HEK293T (cell line): ENCODE measurements at regions not wholly inside any gene's neighbourhood (a gene's known extent, or its start where the extent isn't known, plus 50 kb on each side); places are given as distances from the start of the nearest gene placed in this dataset.

Experiments
- CTCF ChIA-PET: fragments of 350-600 bp; formaldehyde crosslinking; extraction: SDS; loops from one replicate; lab custom pipeline; 2021; ENCODE audit warnings: antibody characterized with exemption, inconsistent platforms; lab: Yijun Ruan, JAX
- POLR2A ChIA-PET: fragments of 350-600 bp; formaldehyde crosslinking; extraction: SDS; loops from one replicate; lab custom pipeline; 2020; ENCODE audit warnings: antibody characterized with exemption, inconsistent platforms; lab: Yijun Ruan, JAX
- DNase-seq: peaks from one replicate; pipeline ENCODE4 v3.0.0; 2012; ENCODE audit warnings: mixed read lengths; ENCODE audit errors: extremely low spot score
- ARNT ChIP-seq: fragments of 450-650 bp; IDR thresholded peaks from 2 replicates; pipeline ENCODE4 v1.6.1; 2017; ENCODE audit warnings: mild to moderate bottlenecking
- BHLHE40 ChIP-seq: fragments of 450-650 bp; IDR thresholded peaks from 2 replicates; pipeline ENCODE4 v1.6.1; 2016; ENCODE audit warnings: mild to moderate bottlenecking, moderate library complexity, borderline replicate concordance
- CTBP1 ChIP-seq: fragments of 450-650 bp; IDR thresholded peaks from 2 replicates; pipeline ENCODE4 v1.6.1; 2016; ENCODE audit warnings: borderline replicate concordance
- ELF4 ChIP-seq: fragments of 450-650 bp; IDR thresholded peaks from 2 replicates; pipeline ENCODE4 v1.6.1; 2017; ENCODE audit warnings: antibody characterized with exemption
- FOXA1 ChIP-seq: fragments of 450-650 bp; IDR thresholded peaks from 2 replicates; pipeline ENCODE4 v1.6.1; 2016; ENCODE audit warnings: mild to moderate bottlenecking
- FOXK2 ChIP-seq: fragments of 450-650 bp; IDR thresholded peaks from 2 replicates; pipeline ENCODE4 v1.6.1; 2016; ENCODE audit warnings: mild to moderate bottlenecking
- FOXM1 ChIP-seq: fragments of 450-650 bp; IDR thresholded peaks from 2 replicates; pipeline ENCODE4 v1.6.1; 2017; ENCODE audit warnings: mild to moderate bottlenecking, borderline replicate concordance
- HDGF ChIP-seq: fragments of 450-650 bp; IDR thresholded peaks from 2 replicates; pipeline ENCODE4 v1.6.1; 2017; ENCODE audit warnings: antibody characterized with exemption, borderline replicate concordance
- L3MBTL2 ChIP-seq: fragments of 450-650 bp; conservative IDR thresholded peaks from 2 replicates; pipeline ENCODE4 v1.6.1; 2016; ENCODE audit warnings: mild to moderate bottlenecking
- LEF1 ChIP-seq: fragments of 450-650 bp; IDR thresholded peaks from 2 replicates; pipeline ENCODE4 v1.6.1; 2017; ENCODE audit warnings: mild to moderate bottlenecking, borderline replicate concordance
- NFRKB ChIP-seq: fragments of 450-650 bp; IDR thresholded peaks from 2 replicates; pipeline ENCODE4 v1.6.1; 2016; ENCODE audit warnings: mild to moderate bottlenecking, moderate library complexity
- PKNOX1 ChIP-seq: fragments of 450-650 bp; IDR thresholded peaks from 2 replicates; pipeline ENCODE4 v1.6.1; 2016
- SP1 ChIP-seq: fragments of 450-650 bp; IDR thresholded peaks from 2 replicates; pipeline ENCODE4 v1.6.1; 2017
- SUZ12 ChIP-seq: fragments of 450-650 bp; IDR thresholded peaks from 2 replicates; pipeline ENCODE4 v1.6.1; 2016; ENCODE audit warnings: mild to moderate bottlenecking
- TARDBP ChIP-seq: fragments of 450-650 bp; IDR thresholded peaks from 2 replicates; pipeline ENCODE4 v1.6.1; 2016
- ZNF384 ChIP-seq: fragments of 450-650 bp; IDR thresholded peaks from 2 replicates; pipeline ENCODE4 v1.6.1; 2016

- CTCF ChIA-PET, result interaction anchor here (2.7 kb wide), 1 partner anchor 8 kb away, joined by 9 read pairs; no protein-coding TSS in a partner anchor
- DNase-seq, result no peak
- POLR2A ChIA-PET, result no interaction called here
- TF ChIP-seq CTBP1, result no peak
- TF ChIP-seq ZNF384, result no peak
- TF ChIP-seq TARDBP, result no peak
- no peak for TF ChIP-seq NFRKB
- no peak for TF ChIP-seq SUZ12
- no peak for TF ChIP-seq ELF4
- no peak for TF ChIP-seq BHLHE40
- TF ChIP-seq SP1, result no peak
- no peak for TF ChIP-seq PKNOX1
- TF ChIP-seq FOXM1, result no peak
- TF ChIP-seq ARNT, result no peak
- TF ChIP-seq HDGF, result no peak
- TF ChIP-seq FOXK2, result no peak
- no peak for TF ChIP-seq FOXA1
- no peak for TF ChIP-seq L3MBTL2
- no peak for TF ChIP-seq LEF1
These were observed 98.2 kb upstream of the SLC22A11 start for GRCh38 chr11:64457416-64458010.

- POLR2A ChIA-PET, result no interaction called here
- DNase-seq, result no peak
- CTCF ChIA-PET, result interaction anchor here (2.7 kb wide), 1 partner anchor 10 kb away, joined by 9 read pairs; no protein-coding TSS in a partner anchor
- TF ChIP-seq ELF4 (no peak), ARNT (no peak), LEF1 (no peak), FOXK2 (no peak), SP1 (no peak), PKNOX1 (no peak), CTBP1 (no peak), SUZ12 (no peak), TARDBP (no peak), NFRKB (no peak), L3MBTL2 (no peak), FOXA1 (no peak), ZNF384 (no peak)
These were observed 96.7 kb upstream of the SLC22A11 start for GRCh38 chr11:64458997-64459396.

- TF ChIP-seq BHLHE40, result no peak
- DNase-seq, result no peak
- POLR2A ChIA-PET, result no interaction called here
- CTCF ChIA-PET, result no interaction called here
These were observed 96.1 kb upstream of the SLC22A11 start for GRCh38 chr11:64459609-64460008.

GRCh38 chr11:64461081-64461480 lies 94.7 kb upstream of the SLC22A11 start:
- ChIA-PET CTCF (no interaction called here), POLR2A (no interaction called here)
- TF ChIP-seq L3MBTL2, result no peak
- TF ChIP-seq ELF4, result no peak
- no peak for TF ChIP-seq PKNOX1
- no peak for TF ChIP-seq NFRKB
- TF ChIP-seq BHLHE40, result no peak
- no peak for DNase-seq

GRCh38 chr11:64466115-64466718 lies 89.5 kb upstream of the SLC22A11 start:
- CTCF ChIA-PET, result interaction anchor here (2.4 kb wide), 1 partner anchor 17 kb away, joined by 8 read pairs; no protein-coding TSS in a partner anchor
- TF ChIP-seq ZNF384, result no peak
- no peak for TF ChIP-seq ELF4
- TF ChIP-seq ARNT, result no peak
- no peak for TF ChIP-seq FOXK2
- TF ChIP-seq CTBP1, result no peak
- no peak for TF ChIP-seq FOXM1
- TF ChIP-seq HDGF, result no peak
- no peak for TF ChIP-seq LEF1
- no peak for TF ChIP-seq FOXA1
- no peak for TF ChIP-seq L3MBTL2
- TF ChIP-seq SUZ12, result no peak
- TF ChIP-seq NFRKB, result no peak
- no peak for TF ChIP-seq SP1
- TF ChIP-seq PKNOX1, result no peak
- TF ChIP-seq BHLHE40, result no peak
- TF ChIP-seq TARDBP, result no peak
- DNase-seq, result no peak
- POLR2A ChIA-PET, result no interaction called here

GRCh38 chr11:64469288-64469687 lies 86.5 kb upstream of the SLC22A11 start:
- ChIA-PET POLR2A (no interaction called here), CTCF (no interaction called here)
- TF ChIP-seq L3MBTL2 (no peak), SP1 (no peak), FOXA1 (no peak), TARDBP (no peak), HDGF (no peak), ARNT (no peak), LEF1 (no peak), NFRKB (no peak), SUZ12 (no peak), CTBP1 (no peak), ELF4 (no peak), PKNOX1 (no peak)
- no peak for DNase-seq
